ENCODE measurements at regions not wholly inside any gene's neighbourhood (a gene's known extent, or its start where the extent isn't known, plus 50 kb on each side); places are given as distances from the start of the nearest gene placed in this dataset.

DNA sequence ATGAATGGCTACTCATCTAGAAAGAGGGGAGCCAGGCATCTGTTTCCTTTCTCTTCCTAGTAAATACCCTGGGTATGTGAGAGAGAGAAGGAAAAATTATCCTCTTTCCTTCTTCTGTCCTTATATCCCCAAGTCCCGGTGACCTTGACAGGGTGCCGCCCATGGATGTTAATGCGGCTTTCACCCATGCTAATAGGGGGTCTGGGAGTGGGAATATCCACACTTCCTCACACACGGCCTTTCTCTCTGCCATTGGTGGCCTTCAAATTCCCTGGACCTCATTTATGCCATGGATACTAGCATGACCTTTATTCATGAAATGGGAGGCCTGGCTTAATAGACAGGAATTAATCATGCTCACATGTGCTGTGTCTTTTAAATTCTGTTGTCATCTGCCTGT lies 159.0 kb upstream of the NOX3 start:
- TF ChIP-seq, protein P1, sequence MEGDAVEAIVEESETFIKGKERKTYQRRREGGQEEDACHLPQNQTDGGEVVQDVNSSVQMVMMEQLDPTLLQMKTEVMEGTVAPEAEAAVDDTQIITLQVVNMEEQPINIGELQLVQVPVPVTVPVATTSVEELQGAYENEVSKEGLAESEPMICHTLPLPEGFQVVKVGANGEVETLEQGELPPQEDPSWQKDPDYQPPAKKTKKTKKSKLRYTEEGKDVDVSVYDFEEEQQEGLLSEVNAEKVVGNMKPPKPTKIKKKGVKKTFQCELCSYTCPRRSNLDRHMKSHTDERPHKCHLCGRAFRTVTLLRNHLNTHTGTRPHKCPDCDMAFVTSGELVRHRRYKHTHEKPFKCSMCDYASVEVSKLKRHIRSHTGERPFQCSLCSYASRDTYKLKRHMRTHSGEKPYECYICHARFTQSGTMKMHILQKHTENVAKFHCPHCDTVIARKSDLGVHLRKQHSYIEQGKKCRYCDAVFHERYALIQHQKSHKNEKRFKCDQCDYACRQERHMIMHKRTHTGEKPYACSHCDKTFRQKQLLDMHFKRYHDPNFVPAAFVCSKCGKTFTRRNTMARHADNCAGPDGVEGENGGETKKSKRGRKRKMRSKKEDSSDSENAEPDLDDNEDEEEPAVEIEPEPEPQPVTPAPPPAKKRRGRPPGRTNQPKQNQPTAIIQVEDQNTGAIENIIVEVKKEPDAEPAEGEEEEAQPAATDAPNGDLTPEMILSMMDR (IDR thresholded peaks at IDR 0.05) = no peak
- TF ChIP-seq POLR2AphosphoS5 (IDR thresholded peaks at IDR 0.05) = no peak
- no peak for TF ChIP-seq POLR2A (IDR thresholded peaks at IDR 0.05)

Measured in prostate gland (tissue), 2 donors.